Natural killer cell (primary cell): ENCODE measurements at regions not wholly inside any gene's neighbourhood (a gene's known extent, or its start where the extent isn't known, plus 50 kb on each side); places are given as distances from the start of the nearest gene placed in this dataset.

Source experiments
- ATAC-seq, 3 donors: fragments of 150-1000 bp in 2 of 3; fragments of 200-7000 bp in 1 of 3; cut with Tn5 transposase; 1 replicate in 1 of 3; 2 replicates in 2 of 3; pipeline ENCODE4 v1.10.0; 2021; ENCODE audit warnings: mild to moderate bottlenecking in 2 of 3, moderate library complexity in 2 of 3
- DNase-seq, 2 donors: peaks; one replicate each; pipeline versions ENCODE4 v3.0.0 to v3.0.0-alpha.2; 2013 to 2021; ENCODE audit warnings: mixed read lengths in 1 of 2
- H3K27ac ChIP-seq: one replicate; pipeline ENCODE4 v1.5.1; 2013; ENCODE audit warnings: mild to moderate bottlenecking, low read length
- H3K27me3 ChIP-seq: one replicate; pipeline ENCODE4 v1.6.1; 2013; ENCODE audit warnings: low read length; ENCODE audit not compliant: control insufficient read depth, insufficient read depth
- H3K36me3 ChIP-seq: one replicate; pipeline ENCODE4 v1.6.1; 2013; ENCODE audit warnings: low read length; ENCODE audit not compliant: control insufficient read depth, insufficient read depth
- H3K4me1 ChIP-seq: one replicate; pipeline ENCODE4 v1.6.1; 2013; ENCODE audit warnings: low read length; ENCODE audit not compliant: control insufficient read depth, insufficient read depth
- H3K4me3 ChIP-seq: one replicate; pipeline ENCODE4 v1.5.1; 2013; ENCODE audit warnings: low read length
- H3K9me3 ChIP-seq: one replicate; pipeline ENCODE4 v1.6.1; 2013; ENCODE audit warnings: low read length; ENCODE audit not compliant: control insufficient read depth, insufficient read depth
- H3K27ac Mint-ChIP-seq, 2 donors: one replicate each; pipeline ENCODE4 v1.8.0; 2022; ENCODE audit warnings: mild to moderate bottlenecking in 2 of 2, mixed read lengths in 2 of 2, moderate library complexity in 1 of 2
- H3K27me3 Mint-ChIP-seq, 2 donors: one replicate each; pipeline ENCODE4 v1.8.0; 2022; ENCODE audit warnings: low read depth in 2 of 2, mixed read lengths in 2 of 2
- H3K36me3 Mint-ChIP-seq: one replicate; pipeline ENCODE4 v1.8.0; 2022; ENCODE audit warnings: mixed read lengths
- H3K4me1 Mint-ChIP-seq, 2 donors: one replicate each; pipeline ENCODE4 v1.8.0; 2022; ENCODE audit warnings: mixed read lengths in 2 of 2
- H3K4me3 Mint-ChIP-seq: one replicate; pipeline ENCODE4 v1.8.0; 2022; ENCODE audit warnings: mild to moderate bottlenecking, moderate library complexity, mixed read lengths
- H3K9me3 Mint-ChIP-seq, 2 donors: one replicate each; pipeline ENCODE4 v1.8.0; 2022; ENCODE audit warnings: mixed read lengths in 2 of 2
- CTCF ChIP-seq: fragments of 200-600 bp; IDR thresholded peaks from one replicate; pipeline ENCODE4 v1.8.0; 2022; ENCODE audit warnings: antibody characterized with exemption
- WGBS: methylation state at CpG from one replicate; pipeline ENCODE4 v1.1.7; 2013; ENCODE audit warnings: missing lambda C conversion rate; ENCODE audit not compliant: insufficient coverage; 5-methylcytosine and 5-hydroxymethylcytosine counted together
- intact Hi-C: fragments of 100-400 bp; cut with micrococcal nuclease; formaldehyde crosslinking; loops from one replicate; pipeline ENCODE4 v1.14.2; 2022

GRCh38 chr2:237199577-237199976 is 113.9 kb downstream of the COPS8 start:
- intact Hi-C loops: no loop called here
- H3K27ac Mint-ChIP-seq: no peak overlapping the region
- Histone ChIP-seq H3K9me3 (no peaks in the 10 kb centered on the region), H3K36me3 (no peaks in the 10 kb centered on the region), H3K27ac (no peak overlapping the region), H3K4me1 (no peaks in the 10 kb centered on the region), H3K27me3 (no peaks in the 10 kb centered on the region), H3K4me3 (no peak overlapping the region)
- no peak for DNase-seq
- no peaks in the 10 kb centered on the region for H3K36me3 Mint-ChIP-seq
- no peak overlapping the region for H3K4me3 Mint-ChIP-seq
- no peaks in the 10 kb centered on the region for H3K9me3 Mint-ChIP-seq
- no peaks in the 10 kb centered on the region for H3K4me1 Mint-ChIP-seq
- no peak for TF ChIP-seq CTCF
- WGBS: 94% methylated on average over 2 of the region's 2 CpGs
- ATAC-seq: no peak
- H3K27me3 Mint-ChIP-seq: peaks cover 6 to 7% of the 10 kb centered on the region in 2 donors

GRCh38 chr2:237200462-237200861 is 114.8 kb downstream of the COPS8 start:
- no peak for TF ChIP-seq CTCF
- H3K4me1 ChIP-seq: no peaks in the 10 kb centered on the region
- WGBS: 87% methylated on average over 7 of the region's 7 CpGs
- no peak overlapping the region for H3K4me3 ChIP-seq
- H3K4me3 Mint-ChIP-seq: no peak overlapping the region
- H3K27me3 Mint-ChIP-seq: peaks cover 6 to 7% of the 10 kb centered on the region in 2 donors
- ATAC-seq (no peak), DNase-seq (no peak)
- H3K9me3 Mint-ChIP-seq: no peaks in the 10 kb centered on the region
- no peaks in the 10 kb centered on the region for H3K27me3 ChIP-seq
- no peaks in the 10 kb centered on the region for H3K4me1 Mint-ChIP-seq
- no peak overlapping the region for H3K27ac ChIP-seq
- no peaks in the 10 kb centered on the region for H3K9me3 ChIP-seq
- intact Hi-C loops: no loop called here
- no peak overlapping the region for H3K27ac Mint-ChIP-seq
- H3K36me3 ChIP-seq: no peaks in the 10 kb centered on the region
- H3K36me3 Mint-ChIP-seq: no peaks in the 10 kb centered on the region

GRCh38 chr2:237201461-237202287 is 116.0 kb downstream of the COPS8 start:
- no peaks in the 10 kb centered on the region for H3K4me1 Mint-ChIP-seq
- no peaks in the 10 kb centered on the region for H3K4me1 ChIP-seq
- no peaks in the 10 kb centered on the region for H3K27me3 ChIP-seq
- peaks cover 6 to 7% of the 10 kb centered on the region in 2 donors for H3K27me3 Mint-ChIP-seq
- H3K4me3 Mint-ChIP-seq: no peak overlapping the region
- no peaks in the 10 kb centered on the region for H3K36me3 ChIP-seq
- no peaks in the 10 kb centered on the region for H3K9me3 Mint-ChIP-seq
- H3K9me3 ChIP-seq: no peaks in the 10 kb centered on the region
- no peak overlapping the region for H3K4me3 ChIP-seq
- H3K27ac ChIP-seq: no peak overlapping the region
- DNase-seq (no peak), ATAC-seq (no peak)
- TF ChIP-seq CTCF: no peak
- WGBS: 74% methylated on average over 14 of the region's 14 CpGs
- no peaks in the 10 kb centered on the region for H3K36me3 Mint-ChIP-seq
- H3K27ac Mint-ChIP-seq: no peak overlapping the region
- intact Hi-C loops: no loop called here
